Kidney (tissue), 10 donors: ENCODE measurements at regions not wholly inside any gene's neighbourhood (a gene's known extent, or its start where the extent isn't known, plus 50 kb on each side); places are given as distances from the start of the nearest gene placed in this dataset.
"Not testable (repeated sequence)": the region's sequence is repeated elsewhere in the genome, so short reads cannot be mapped to it uniquely, and the experiment has no call there.

ENCODE experiments used
- DNase-seq, 5 donors: peaks; one replicate each; pipeline ENCODE4 v3.0.0-alpha.2; 2013 to 2020
- FAIRE-seq: peaks from 2 replicates; lab custom pipeline; 2012; peaks lifted over from hg19 to GRCh38; lab: Jason Lieb, UNC
- H3K27ac ChIP-seq, 2 donors: one replicate each; pipeline ENCODE4 v1.7.0; 2013; ENCODE audit warnings: low read depth in 2 of 2, low read length in 2 of 2, inconsistent platforms in 1 of 2
- H3K27me3 ChIP-seq: one replicate; pipeline ENCODE4 v1.7.1; 2013; ENCODE audit warnings: low read length, inconsistent platforms; ENCODE audit not compliant: control insufficient read depth, insufficient read depth
- H3K36me3 ChIP-seq, 3 donors: one replicate each; pipeline versions ENCODE4 v1.7.0 to v1.7.1; 2013; ENCODE audit warnings: low read length in 3 of 3, control low read depth in 1 of 3, inconsistent platforms in 1 of 3; ENCODE audit not compliant: insufficient read depth in 3 of 3, control insufficient read depth in 2 of 3
- H3K4me1 ChIP-seq, 3 donors: one replicate each; pipeline versions ENCODE4 v1.7.0 to v1.7.1; 2013; ENCODE audit warnings: low read length in 3 of 3, inconsistent platforms in 1 of 3, low read depth in 1 of 3; ENCODE audit not compliant: control insufficient read depth in 2 of 3, insufficient read depth in 2 of 3
- H3K4me3 ChIP-seq, 3 donors: one replicate each; pipeline versions ENCODE4 v1.7.0 to v1.8.1; 2013; ENCODE audit warnings: low read length in 3 of 3, control low read depth in 1 of 3, inconsistent platforms in 1 of 3
- H3K9ac ChIP-seq, 3 donors: one replicate each; pipeline versions ENCODE4 v1.7.0 to v1.7.1; 2013; ENCODE audit warnings: low read length in 3 of 3, control low read depth in 1 of 3, inconsistent platforms in 1 of 3
- H3K9me3 ChIP-seq, 3 donors: one replicate each; pipeline versions ENCODE4 v1.7.0 to v1.7.1; 2013; ENCODE audit warnings: low read length in 3 of 3, control low read depth in 1 of 3, inconsistent platforms in 1 of 3; ENCODE audit not compliant: control insufficient read depth in 2 of 3, insufficient read depth in 1 of 3
- intact Hi-C: fragments of 100-400 bp; cut with DNase I; formaldehyde crosslinking; loops from one replicate; pipeline ENCODE4 v1.11.1; 2022
- donor health status: control.
- donor health status: control.
- donor health status: DM: yes; HTN: yes; CAD: no.
- donor health status: Normal renal cell carcinoma (clear cell type).

DNA sequence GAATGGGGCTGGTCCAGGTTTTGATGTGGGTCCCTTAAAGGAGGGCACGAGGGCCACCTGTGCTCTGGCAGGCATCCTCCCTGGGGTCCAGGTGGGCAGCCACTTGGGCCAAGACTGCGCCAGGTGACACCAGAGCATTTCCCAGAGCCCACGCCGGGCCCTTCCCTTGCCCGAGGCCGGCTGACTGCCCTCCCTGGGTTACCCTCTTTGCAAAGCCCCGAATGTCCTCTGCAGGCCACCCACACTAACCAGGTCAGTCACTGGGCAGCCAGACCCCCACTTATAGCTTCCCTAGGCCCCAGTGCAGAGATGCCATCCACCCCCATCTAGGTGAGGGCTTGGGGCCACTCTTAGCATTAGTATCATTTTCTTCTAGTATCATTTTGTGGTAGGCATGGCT lies 433.8 kb upstream of the ZNF722 start:
- H3K27ac ChIP-seq, H3K36me3 ChIP-seq, FAIRE-seq, intact Hi-C loops, H3K9me3 ChIP-seq, H3K27me3 ChIP-seq, H3K4me1 ChIP-seq, H3K9ac ChIP-seq, H3K4me3 ChIP-seq: not testable (repeated sequence)
- peak in 1 of 5 donors; percentile 58 for DNase-seq

DNA sequence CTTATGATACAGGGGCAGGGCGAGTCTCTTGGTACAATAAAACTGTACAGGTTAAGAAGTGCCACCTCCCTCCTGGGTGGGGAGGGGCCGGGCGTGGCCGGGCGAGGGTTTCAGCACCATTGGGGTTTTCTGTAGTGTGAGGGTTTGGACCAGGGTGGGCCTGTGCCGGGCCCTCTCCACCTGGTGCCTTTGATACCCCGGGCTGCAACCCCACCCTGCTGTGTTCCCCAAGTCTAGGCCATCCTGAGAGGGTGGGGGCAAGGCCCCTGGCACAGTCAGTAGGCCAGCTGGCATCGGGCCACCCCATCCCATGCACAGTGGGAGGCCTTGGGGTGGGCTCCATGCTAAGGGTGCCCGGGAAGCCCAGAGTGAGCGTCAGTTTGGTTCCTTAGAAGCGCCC lies 431.8 kb upstream of the ZNF722 start:
- H3K4me3 ChIP-seq, intact Hi-C loops, H3K9me3 ChIP-seq, H3K27ac ChIP-seq, H3K4me1 ChIP-seq, H3K36me3 ChIP-seq, H3K9ac ChIP-seq, FAIRE-seq, H3K27me3 ChIP-seq: not testable (repeated sequence)
- DNase-seq, result peak in 1 of 5 donors; percentile 59

DNA sequence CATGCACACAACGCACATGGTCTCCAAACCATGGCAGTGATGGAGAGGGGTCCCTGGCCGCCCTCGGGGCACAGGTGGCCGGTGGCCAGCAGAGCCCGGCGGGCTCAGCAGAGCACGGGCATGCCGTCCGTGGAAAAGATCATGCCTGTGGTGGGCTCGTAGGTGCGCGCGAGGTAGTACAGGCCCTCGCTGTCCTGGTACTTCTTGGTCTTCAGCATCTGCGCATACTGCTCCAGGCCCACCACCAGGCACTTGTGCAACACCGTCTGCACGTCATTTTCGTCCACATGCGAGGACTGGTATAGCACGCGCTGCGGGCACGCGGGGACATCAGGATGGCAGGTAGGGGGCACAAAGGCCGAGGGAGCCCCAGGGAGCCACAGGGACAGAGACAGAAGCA lies 431.0 kb upstream of the ZNF722 start:
- H3K4me3 ChIP-seq, FAIRE-seq, intact Hi-C loops, H3K36me3 ChIP-seq, H3K9ac ChIP-seq, H3K9me3 ChIP-seq, H3K27me3 ChIP-seq, H3K4me1 ChIP-seq, H3K27ac ChIP-seq: not testable (repeated sequence)
- peak in 1 of 5 donors; percentile 81 for DNase-seq

DNA sequence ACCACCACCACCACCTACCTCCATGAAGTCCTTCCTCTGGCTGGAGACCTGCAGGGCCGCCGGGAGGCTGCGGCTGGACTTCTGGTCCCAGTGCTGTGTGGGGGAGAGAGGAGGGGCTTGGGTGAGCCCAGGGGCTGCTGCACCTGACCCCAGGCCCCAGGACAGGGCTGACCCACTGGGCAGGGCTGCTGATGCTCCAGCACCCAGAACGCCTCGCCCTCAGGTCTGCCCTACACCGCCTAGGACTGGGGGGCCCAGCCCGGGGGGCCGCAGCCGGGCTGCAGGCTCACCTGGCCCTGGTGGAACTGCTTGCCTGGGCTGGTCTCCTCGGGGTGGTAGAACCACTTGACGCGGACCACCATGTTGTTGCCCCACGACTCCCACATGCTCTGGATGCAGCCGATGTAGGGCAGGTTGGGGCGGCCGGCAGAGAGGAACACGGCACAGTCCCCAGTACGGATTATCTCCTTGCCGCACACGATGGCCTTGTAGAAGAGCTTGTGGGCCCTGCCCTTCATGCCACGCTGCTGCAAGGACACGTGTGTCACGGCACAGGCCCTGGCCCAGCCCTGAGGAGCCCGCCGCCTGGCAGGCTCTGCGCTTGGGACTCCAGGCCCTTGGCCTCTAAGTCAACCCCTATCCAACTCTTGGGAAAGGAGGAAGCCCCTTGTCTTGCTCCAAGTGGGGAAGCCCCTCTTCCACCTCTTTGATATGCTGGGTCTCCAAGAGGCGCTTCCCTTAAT lies 429.9 kb upstream of the ZNF722 start:
- not testable (repeated sequence) for H3K4me3 ChIP-seq, H3K4me1 ChIP-seq, H3K9me3 ChIP-seq

DNA sequence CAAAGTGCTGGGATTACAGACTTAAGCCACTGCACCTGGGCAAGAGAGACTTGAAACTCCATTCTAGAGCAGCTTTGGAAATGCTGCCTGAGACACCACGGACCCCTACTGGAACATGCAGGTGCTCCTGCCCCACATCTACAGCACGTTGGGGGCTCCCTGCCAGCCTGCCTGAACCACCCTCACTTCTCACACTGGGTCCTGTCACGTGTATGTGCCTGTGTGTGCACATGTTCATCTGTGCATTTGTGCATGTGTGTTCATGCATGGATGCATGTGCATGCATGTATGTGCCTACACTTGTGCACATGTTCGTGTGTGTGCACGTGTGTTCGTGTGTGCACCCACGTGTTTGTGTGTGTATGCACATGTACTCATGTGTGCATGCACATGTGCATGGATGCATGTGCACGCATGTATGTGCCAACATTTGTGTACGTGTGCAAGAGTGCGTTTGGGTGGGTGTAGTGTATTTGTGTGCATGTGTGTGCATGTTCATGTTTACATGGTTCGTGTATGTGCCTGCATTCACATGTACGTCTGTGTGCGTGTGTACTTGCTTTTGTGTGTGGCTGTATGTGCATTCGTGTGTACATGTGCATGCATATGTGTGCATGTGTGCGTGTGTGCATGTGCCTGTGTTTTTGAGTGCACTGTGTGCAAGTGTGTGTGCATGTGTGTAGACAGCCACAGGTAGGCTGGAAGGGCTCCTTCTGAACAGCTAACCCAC lies 428.1 kb upstream of the ZNF722 start:
- FAIRE-seq, H3K4me3 ChIP-seq, H3K4me1 ChIP-seq, H3K9me3 ChIP-seq, H3K27me3 ChIP-seq, H3K27ac ChIP-seq, H3K36me3 ChIP-seq, intact Hi-C loops, DNase-seq, H3K9ac ChIP-seq: not testable (repeated sequence)

More for the DNA sequence above, 429.9 kb upstream of the ZNF722 start:
- H3K36me3 ChIP-seq, intact Hi-C loops, H3K27ac ChIP-seq, H3K9ac ChIP-seq, FAIRE-seq, H3K27me3 ChIP-seq: not testable (repeated sequence)
- DNase-seq, result peak in 1 of 5 donors; percentile 53

DNA sequence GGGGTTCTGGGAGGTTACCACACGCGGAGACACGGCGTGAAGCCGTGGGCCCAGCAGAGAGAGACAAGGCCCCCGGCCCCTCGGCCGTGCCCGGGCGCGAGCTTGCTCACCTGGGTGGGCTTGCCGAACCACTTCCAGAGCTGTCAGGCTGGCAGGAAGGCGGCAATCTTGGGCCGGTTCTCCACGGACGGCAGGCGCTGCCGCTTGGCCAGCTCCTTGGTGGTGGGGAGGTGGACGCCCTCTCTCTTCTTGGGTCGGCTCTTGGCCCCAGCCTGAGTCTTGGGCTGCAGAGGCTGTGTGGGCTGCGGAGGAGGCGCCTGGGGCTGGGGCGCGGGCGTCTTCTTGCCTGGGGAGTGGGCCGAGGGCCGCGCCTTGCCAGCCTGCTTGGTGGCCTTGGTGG lies 426.5 kb upstream of the ZNF722 start:
- H3K9ac ChIP-seq, H3K4me1 ChIP-seq, H3K27me3 ChIP-seq, H3K9me3 ChIP-seq, H3K4me3 ChIP-seq, FAIRE-seq, intact Hi-C loops, H3K27ac ChIP-seq, H3K36me3 ChIP-seq: not testable (repeated sequence)
- peak in 1 of 5 donors; percentile 78 for DNase-seq

DNA sequence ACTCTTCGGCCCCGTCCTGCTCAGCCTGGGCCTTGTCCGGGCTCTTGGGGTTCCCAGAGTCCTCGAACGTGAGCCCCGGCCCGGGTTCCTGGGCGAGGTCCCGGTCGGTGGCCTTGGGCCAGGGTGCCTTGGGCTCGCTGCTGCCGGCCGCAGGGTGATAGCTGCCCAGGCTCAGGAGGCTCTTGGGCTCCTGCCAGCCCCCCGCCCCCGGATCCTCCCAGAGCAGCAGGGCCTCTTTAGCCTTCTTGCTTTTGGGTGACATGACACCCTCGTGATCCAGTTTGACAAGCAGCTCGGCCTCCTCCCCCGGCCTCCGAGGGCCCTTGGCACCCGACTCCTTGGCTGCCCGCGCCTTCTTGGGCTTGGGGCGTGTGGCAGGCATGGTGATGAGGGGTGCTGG lies 425.7 kb upstream of the ZNF722 start:
- not testable (repeated sequence) for FAIRE-seq, H3K4me1 ChIP-seq

DNA sequence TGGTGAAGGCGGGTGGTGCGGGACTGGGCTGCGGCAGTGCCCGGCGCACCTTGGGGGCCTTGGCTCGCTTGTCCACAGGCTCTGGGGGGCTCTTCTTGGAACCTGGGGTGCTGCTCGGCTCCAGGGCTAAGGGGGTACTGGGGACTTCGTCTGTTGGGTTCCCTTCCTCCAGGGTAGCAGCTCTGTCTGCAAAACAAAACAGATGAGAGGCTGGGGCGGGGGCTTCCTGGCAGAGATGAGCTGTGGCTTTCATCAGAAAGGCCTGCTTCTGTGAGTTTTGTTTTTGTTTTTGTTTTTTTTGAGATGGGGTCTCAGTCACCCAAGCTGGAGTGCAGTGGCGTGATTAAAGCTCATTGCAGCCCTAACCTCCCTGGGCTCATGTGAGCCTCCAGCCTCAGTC lies 425.2 kb upstream of the ZNF722 start:
- H3K9me3 ChIP-seq, H3K27ac ChIP-seq, H3K4me3 ChIP-seq, H3K4me1 ChIP-seq, H3K27me3 ChIP-seq, H3K36me3 ChIP-seq, FAIRE-seq, H3K9ac ChIP-seq, intact Hi-C loops: not testable (repeated sequence)
- peak in 1 of 5 donors; percentile 43 for DNase-seq

More for the DNA sequence above, 425.7 kb upstream of the ZNF722 start:
- H3K9me3 ChIP-seq, H3K27me3 ChIP-seq, intact Hi-C loops, H3K27ac ChIP-seq, H3K4me3 ChIP-seq, H3K36me3 ChIP-seq, H3K9ac ChIP-seq: not testable (repeated sequence)
- peak in 1 of 5 donors; percentile 76 for DNase-seq
